ENCODE measurements at regions not wholly inside any gene's neighbourhood (a gene's known extent, or its start where the extent isn't known, plus 50 kb on each side); places are given as distances from the start of the nearest gene placed in this dataset.

DNA sequence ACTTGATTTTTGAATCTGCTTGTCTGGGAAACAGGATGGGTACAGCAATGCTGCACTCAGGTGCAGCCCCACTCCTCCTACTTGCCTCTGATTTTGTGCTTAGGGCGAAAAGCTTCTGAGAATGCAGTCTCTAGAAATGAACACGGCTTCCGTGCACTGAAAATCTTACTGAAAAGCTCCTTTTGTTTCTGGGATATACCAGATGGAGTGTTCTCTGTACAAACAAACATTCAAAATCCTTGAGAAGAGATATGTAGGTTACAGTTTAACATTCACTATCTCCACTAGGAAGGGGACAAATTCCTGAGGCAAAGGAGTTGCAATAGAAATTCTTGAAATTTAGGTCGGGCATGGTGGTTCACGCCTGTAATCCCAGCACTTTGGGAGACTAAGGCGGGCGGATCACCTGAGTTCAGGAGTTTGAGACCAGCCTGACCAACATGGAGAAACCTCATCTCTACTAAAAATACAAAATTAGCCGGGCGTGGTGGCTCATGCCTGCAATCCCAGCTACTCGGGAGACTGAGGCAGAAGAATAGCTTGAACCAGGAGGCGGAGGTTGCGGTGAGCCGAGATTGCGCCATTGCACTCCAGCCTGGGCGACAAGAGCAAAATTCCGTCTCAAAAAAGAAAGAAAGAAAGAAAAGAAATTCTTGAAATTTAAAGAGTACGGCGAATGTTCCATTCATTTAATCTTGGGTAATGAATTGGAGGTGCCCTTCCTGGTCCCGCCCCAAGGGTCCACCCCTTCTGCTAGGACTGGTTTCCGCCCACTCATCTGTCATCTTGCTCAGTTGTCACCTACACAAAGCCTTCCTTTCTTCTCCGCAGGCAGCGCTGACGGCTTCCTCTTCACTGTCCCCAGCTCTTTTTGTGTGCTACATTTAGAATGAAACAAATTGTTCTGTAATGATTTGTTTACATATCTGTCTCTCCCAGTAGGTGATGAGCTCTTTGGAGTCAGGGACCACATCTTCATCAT is 92.4 kb downstream of the SOCS6 start:
- Mint-ChIP-seq H3K4me3 (ENCODE audit: low read depth) (no peak overlapping the region), H3K27ac (peak overlapping the region; percentile 76), H3K4me1 (ENCODE audit: low read depth) (peaks cover 46% of the 10 kb centered on the region)

More for the DNA sequence above, 92.4 kb downstream of the SOCS6 start:
- no peak for TF ChIP-seq CTCF (IDR thresholded peaks at IDR 0.05; ENCODE audit: unreplicated experiment)
- Mint-ChIP-seq H3K9me3 (ENCODE audit: low read depth) (peaks cover 2% of the 10 kb centered on the region), H3K27me3 (no peaks in the 10 kb centered on the region), H3K36me3 (ENCODE audit: insufficient read depth) (peaks cover 1% of the 10 kb centered on the region)
- no peak for DNase-seq (ENCODE audit: low spot score, unreplicated experiment)
